ENCODE measurements at regions not wholly inside any gene's neighbourhood (a gene's known extent, or its start where the extent isn't known, plus 50 kb on each side); places are given as distances from the start of the nearest gene placed in this dataset.

GRCh38 chr5:54713923-54714581, 196.5 kb downstream of the SNX18 start:
- no peak for DNase-seq

DNA sequence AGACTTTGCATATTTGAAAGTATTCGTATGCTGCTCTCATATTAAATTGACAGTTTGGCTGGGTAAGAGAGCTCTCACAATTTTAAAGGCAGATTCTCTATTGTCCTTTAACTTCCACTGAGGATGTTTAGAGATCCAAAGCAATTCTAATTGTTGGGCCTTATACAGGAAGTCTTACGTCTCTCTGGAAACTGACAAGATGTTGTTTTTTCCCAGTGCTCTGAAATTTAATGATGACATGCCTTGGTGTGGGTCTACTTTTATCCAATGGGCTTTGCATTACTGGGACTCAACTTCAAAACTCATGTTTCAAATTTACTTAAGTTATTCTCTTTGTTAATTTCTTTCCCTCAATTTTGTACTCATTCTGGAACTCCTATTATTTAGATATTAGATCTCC, 191.5 kb downstream of the SNX18 start:
- no peak for DNase-seq

- no peak for DNase-seq
Observed at GRCh38 chr5:54707841-54708240, 190.3 kb downstream of the SNX18 start.

DNA sequence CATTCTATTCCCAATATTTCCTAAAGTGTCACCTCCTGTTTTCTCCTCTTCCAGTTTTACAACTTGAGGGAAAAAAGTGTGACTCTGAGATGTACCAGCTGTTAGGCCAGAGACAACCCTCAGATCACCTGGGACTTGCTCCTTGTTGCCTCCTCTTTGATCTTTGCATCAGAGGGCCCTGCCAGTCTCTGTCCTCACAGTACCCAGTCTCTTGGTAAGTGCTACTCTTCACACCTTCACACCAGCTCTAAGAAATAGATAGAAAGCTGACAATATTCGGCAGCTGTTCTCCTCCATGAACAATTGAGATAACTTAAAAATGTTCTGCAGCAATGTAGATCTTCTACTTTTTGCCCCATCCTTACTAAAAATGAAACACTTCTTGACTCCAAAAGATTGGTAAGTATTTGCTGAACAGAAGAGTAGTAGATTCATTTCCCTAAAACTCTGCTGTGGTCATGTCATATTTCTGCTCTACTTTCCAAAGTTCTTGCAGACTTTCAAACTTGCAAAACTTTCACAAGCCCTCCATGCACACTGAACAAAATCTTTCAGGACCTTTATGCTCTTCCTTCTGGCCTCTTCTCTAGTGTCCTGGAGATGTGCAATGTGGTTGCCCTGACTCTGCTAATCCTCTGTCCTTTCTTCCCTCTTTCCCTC, 188.6 kb downstream of the SNX18 start:
- DNase-seq: no peak

GRCh38 chr5:54704825-54705224, 187.3 kb downstream of the SNX18 start:
- DNase-seq: no peak

DNA sequence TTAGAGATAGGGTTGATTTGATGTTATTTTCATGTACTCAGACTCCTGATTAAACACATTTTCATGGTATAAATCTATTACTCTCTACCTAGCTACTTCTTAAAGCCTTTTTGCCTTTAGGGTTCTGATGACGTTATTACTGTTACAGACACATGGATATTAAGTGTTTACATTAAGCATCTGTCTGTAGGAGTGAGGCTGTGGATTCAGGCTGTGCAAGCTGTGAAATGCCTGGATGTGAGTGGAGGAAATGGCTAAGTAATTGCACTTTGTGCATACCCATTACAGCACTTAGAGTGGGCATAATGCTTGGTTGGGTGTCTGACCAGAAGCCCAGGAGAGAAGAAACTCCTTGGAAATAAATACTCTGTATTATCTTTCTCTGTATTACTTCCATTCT, 186.8 kb downstream of the SNX18 start:
- peak; percentile 56 for DNase-seq

GRCh38 chr5:54703565-54704255, 186.2 kb downstream of the SNX18 start:
- DNase-seq: no peak

DNA sequence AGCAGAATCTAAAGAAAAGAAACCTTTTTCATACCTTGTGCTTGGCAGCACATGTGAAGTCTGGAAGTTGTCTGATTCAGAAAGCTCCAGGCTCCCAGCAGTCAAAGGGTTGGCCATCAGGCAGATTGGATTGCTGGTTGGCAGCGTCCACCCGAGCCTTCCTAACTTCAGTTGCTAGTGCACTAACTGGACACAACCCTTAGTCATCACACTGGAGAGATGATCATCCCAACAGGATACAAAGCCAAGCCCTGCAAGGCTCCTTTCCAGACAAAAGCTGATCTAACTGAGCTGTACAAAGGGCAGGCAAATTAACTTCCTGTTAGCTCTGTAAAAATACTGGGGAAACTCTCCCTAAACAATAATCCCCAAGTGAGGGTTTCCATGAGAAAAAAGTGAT, 185.6 kb downstream of the SNX18 start:
- DNase-seq: peak; percentile 70

DNA sequence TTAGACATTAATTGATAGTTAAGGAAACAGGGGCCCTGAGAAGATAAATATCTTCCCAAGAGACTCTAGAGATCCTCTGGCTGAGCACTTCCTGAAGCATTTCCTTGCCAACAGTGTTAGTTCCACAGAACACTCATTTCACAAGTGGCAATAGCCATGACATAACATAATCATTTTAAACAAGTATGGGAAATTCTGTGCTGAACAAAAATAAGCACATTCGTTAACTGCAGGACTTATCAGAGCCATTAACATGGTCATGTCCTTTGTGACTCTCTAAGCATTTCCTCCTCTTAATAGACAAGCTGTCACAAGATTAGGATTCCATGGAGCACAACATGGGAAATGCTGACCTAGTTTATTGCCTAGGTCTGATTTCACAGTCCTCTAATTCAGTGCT, 184.9 kb downstream of the SNX18 start:
- DNase-seq: no peak

- peak; percentile 79 for DNase-seq
Observed at GRCh38 chr5:54700986-54701578, 183.5 kb downstream of the SNX18 start.

DNA sequence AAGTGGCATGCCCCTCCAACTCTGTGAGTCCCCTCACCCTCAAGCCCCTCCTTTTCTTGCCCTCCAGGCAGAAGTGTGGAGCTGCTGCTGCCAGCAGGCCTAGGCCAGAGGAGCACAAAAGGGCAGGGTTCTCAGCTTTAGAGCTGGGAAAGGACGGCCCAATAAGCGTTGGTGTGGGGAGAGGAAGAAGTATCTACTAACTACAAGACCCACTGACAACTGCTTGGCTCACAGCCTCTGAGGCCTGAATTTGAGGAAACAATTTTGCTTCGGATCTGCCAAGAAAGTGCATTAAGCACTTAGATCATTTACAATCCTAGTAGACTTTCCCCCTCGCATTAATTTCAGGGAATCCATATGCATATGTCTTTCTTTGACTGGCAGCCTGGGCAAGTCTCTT, 179.4 kb downstream of the SNX18 start:
- DNase-seq: peak; percentile 87

DNA sequence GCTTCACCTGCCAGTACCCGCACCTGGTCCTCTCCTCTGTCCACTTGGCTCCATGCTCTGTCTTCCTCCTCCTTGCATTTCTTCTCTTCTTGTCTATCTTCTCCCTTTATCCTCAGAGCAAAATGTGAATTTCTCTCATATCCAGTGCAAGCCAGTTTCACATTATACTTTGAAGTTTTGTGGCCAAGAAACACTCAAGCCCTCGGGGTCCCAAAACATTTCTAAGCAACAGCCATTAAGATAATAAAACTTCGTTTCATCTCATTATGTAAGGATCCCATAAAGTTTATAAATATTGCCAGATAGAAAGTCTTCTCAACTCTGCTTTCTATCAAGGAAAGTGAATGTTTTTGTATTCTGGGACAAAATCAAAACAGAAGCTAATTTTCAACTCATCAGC, 178.8 kb downstream of the SNX18 start:
- DNase-seq: no peak

DNA sequence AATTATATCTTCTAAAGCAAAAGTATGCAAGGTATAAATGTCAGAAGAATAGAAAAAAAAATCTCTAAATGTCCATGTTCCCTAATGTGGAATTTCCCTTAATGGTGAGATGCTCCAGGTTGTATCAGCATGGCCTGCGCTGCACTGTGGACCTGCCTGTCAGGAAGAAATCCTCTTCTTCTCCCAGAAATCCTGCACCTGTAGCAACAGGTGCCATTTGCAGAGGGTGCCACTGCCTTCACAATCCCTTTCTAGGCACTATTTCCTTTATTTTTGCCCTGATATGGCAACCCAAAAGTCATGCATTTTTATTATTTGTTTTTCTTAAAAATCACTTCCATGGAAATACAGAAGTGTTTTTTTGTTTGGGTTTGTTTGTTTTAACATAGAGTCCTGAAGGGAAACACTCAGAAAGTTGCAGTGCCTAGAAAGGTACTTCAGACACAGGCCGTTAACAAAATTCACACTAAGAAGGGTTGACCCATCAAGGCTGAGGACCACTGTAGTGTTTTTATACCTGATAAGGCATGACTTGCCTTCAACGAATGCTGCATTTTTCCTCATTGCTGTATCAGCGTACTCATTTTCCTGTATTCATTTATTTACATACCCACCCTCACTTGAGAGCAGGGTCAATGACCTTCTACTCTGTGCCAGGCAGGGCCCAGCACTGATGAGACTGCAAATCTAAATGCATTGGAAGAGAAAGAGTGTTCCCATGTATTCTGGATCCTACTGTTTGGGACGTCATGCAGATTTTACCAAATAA, 177.8 kb downstream of the SNX18 start:
- DNase-seq: no peak

DNA sequence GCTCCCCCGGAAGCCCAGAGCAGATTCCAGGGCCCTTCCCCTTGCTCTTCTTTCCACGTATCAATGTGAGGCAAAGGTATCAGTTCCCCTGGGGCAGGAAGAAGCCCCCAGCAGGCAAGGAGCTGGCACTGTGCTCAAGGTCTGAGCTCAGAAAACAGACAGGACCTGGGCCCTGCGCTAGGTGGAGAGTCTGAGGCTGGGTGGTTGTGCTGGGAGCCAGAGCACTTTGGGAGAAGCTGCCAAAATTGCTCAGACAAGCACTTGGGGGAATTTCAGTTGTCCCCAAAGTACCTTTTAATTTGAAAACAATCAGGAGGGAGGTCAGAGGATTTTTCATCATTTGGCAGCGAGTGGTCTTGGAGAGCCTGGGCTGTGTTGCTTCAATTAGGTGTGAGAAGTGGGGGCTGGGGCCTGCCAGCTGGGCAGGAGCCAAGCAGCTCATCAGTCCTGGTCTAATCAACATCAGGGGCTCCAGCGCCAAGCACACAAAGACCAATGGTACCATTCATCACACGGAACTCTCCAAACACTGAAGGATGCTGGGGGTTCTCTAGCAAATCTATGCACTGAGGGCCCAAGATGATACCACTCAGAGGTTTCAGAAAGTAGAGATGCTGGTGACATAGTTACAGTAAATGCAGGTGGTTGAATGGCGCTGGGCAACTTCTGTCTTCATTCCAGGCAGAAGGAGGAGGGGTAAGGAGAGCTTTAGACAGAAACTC, 176.5 kb downstream of the SNX18 start:
- DNase-seq: no peak

DNA sequence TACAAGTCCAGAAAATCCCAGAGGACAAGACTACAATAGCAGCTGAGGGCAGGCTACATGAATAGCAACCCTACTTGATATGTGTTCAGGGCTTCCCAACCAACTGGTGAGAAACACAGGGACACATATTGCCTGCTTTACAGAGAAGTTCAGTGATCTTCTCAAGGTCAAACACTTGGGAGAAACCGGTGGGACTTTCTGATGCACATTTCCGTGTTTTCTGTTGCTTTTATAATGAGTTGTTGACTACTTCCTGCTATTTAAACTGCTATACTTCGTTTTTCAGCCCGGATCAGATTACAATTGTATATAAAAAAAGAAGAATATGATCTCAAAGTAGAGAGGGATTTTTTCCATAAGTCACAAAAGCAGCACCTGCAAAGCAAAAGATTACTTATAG, 175.1 kb downstream of the SNX18 start:
- DNase-seq: no peak

DNA sequence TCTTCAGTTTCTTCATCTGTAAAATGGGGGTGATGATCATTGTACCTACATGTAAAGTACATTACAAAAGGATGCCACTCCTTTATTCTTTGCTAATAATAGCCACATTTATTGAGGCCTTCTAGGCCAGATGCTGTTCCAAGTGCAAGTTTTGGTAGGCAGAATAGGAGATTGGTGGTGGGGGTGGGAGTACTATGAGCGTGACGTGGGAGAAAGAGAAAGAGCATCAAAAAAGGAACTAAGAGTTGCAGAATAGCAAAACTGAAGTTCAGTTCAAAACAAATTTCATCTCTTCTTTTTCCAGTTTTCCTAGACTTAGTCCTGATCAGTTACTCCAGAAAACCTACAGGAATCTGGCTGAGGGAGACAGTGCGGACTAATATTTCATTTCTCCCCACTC, 174.1 kb downstream of the SNX18 start:
- DNase-seq: no peak

DNA sequence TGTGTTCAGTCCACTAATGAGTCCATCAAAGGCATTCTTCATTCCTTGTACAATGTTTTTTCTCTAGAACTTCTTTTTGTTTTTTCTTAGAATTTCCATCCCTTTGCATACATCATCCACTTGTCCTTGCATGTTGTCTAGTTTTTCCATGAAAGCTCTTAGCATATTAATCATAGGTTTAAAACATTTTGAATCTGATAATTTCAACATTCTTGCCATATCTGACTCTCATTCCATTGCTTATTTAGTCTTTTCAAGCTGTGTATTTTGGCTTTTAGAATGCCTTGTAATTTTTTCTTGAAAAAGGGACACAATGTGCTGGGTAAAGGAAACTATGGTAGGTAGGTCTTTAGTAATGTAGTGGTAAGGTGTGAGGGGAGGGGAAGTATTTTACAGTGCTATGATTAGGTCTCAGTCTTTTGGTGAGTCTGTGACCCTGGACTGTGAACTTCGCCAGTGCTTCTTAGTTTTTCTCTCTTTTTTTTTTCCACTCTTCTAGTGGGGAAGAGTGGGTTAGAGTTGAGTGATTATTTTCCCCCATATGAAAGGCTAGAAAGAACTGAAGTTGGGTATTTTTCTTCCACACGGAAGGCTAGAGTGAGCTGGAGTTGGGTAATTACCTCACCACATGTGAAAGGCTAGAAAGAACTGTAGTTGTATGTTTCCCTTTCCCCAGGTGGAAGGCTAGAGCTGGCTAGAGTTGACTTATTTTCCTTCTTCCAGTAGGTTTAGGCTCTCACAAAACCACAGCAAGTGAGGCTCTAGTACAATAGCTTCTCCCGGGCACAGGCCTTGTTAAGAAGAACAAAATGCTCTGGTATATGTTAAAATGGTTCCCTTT, 172.1 kb downstream of the SNX18 start:
- DNase-seq: no peak

DNA sequence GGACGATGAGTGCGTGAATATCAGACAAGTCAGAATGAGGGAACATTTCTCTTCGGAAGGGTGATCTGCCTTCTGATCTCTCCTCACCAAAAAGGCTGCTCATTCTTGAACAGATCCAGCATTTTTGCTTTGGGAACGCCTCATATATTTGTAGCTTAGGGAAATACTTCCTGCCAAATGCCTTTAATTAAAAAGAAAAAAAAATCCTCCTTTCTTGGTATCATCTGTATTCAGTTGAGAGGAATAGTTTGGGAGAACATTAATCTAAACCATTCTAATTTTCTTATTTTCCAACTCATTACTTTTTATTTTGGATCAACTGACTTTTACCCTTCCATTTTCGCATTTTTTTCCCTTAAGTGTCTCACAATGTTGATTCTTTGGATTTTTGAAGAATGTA, 163.4 kb downstream of the SNX18 start:
- DNase-seq: no peak

DNA sequence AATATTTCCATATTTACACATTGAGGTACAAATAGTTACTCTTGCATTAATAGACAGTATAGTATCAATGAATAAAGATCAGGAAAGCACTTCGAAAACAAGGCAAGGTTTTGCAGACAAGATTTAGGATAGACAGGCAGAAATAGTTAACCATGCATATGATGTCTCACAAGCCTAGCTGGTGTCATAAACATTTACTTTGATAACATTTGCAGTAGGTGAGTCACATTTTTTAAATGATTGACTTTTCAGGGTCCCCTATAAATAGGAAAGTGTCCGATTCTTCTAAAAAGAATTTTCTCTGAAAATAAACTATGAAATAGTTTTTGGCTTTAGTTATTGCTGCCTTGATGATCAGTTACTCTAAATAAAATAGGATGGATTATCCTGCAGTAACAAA, 162.1 kb downstream of the SNX18 start:
- no peak for DNase-seq

GRCh38 chr5:54678737-54679136, 161.2 kb downstream of the SNX18 start:
- DNase-seq: no peak

Measured in tongue (tissue), 1 donor.